ENCODE measurements at regions not wholly inside any gene's neighbourhood (a gene's known extent, or its start where the extent isn't known, plus 50 kb on each side); places are given as distances from the start of the nearest gene placed in this dataset.
"Not testable (repeated sequence)": the region's sequence is repeated elsewhere in the genome, so short reads cannot be mapped to it uniquely, and the experiment has no call there.

- DNase-seq (ENCODE audit: low read depth) (no peak), FAIRE-seq (no peak)
- Histone ChIP-seq H3K27me3 (ENCODE audit: control insufficient read depth, insufficient read depth, low read length) (no peaks in the 10 kb centered on the region), H3K36me3 (ENCODE audit: control insufficient read depth, insufficient read depth, low read length) (no peaks in the 10 kb centered on the region), H3K4me3 (ENCODE audit: low read depth, low read length) (no peak overlapping the region)
- no peak for TF ChIP-seq CTCF (IDR thresholded peaks at IDR 0.05; ENCODE audit: insufficient read depth, low read length, severe bottlenecking)
These were observed 79.0 kb upstream of the CDH7 start for GRCh38 chr18:65671621-65672415.

GRCh38 chr18:65670145-65670544 lies 80.7 kb upstream of the CDH7 start:
- not testable (repeated sequence) for FAIRE-seq; DNase-seq (ENCODE audit: low read depth); H3K27me3 ChIP-seq (ENCODE audit: control insufficient read depth, insufficient read depth, low read length); H3K4me3 ChIP-seq (ENCODE audit: low read depth, low read length); H3K36me3 ChIP-seq (ENCODE audit: control insufficient read depth, insufficient read depth, low read length)

- no peak for TF ChIP-seq CTCF (IDR thresholded peaks at IDR 0.05; ENCODE audit: insufficient read depth, low read length, severe bottlenecking)
These were observed 89.4 kb upstream of the CDH7 start for GRCh38 chr18:65661391-65661790.

GRCh38 chr18:65659912-65660311 lies 90.9 kb upstream of the CDH7 start:
- H3K4me3 ChIP-seq (ENCODE audit: low read depth, low read length): no peak overlapping the region
- DNase-seq (ENCODE audit: low read depth) (peak; percentile 94), FAIRE-seq (peak; percentile 43)
- no peak for TF ChIP-seq CTCF (IDR thresholded peaks at IDR 0.05; ENCODE audit: insufficient read depth, low read length, severe bottlenecking)
- H3K27me3 ChIP-seq (ENCODE audit: control insufficient read depth, insufficient read depth, low read length): no peaks in the 10 kb centered on the region
- H3K36me3 ChIP-seq (ENCODE audit: control insufficient read depth, insufficient read depth, low read length): no peaks in the 10 kb centered on the region

More at GRCh38 chr18:65661391-65661790, 89.4 kb upstream of the CDH7 start:
- FAIRE-seq (no peak), DNase-seq (ENCODE audit: low read depth) (no peak)
- H3K27me3 ChIP-seq (ENCODE audit: control insufficient read depth, insufficient read depth, low read length): no peaks in the 10 kb centered on the region
- no peak overlapping the region for H3K4me3 ChIP-seq (ENCODE audit: low read depth, low read length)
- no peaks in the 10 kb centered on the region for H3K36me3 ChIP-seq (ENCODE audit: control insufficient read depth, insufficient read depth, low read length)

- TF ChIP-seq CTCF (IDR thresholded peaks at IDR 0.05; ENCODE audit: insufficient read depth, low read length, severe bottlenecking): no peak
- Histone ChIP-seq H3K4me3 (ENCODE audit: low read depth, low read length) (no peak overlapping the region), H3K27me3 (ENCODE audit: control insufficient read depth, insufficient read depth, low read length) (no peaks in the 10 kb centered on the region), H3K36me3 (ENCODE audit: control insufficient read depth, insufficient read depth, low read length) (no peaks in the 10 kb centered on the region)
- DNase-seq (ENCODE audit: low read depth): peak; percentile 8
- no peak for FAIRE-seq
These were observed 91.5 kb upstream of the CDH7 start for GRCh38 chr18:65659312-65659711.

- no peak overlapping the region for H3K4me3 ChIP-seq (ENCODE audit: low read depth, low read length)
- DNase-seq (ENCODE audit: low read depth) (no peak), FAIRE-seq (no peak)
- H3K36me3 ChIP-seq (ENCODE audit: control insufficient read depth, insufficient read depth, low read length): no peaks in the 10 kb centered on the region
- H3K27me3 ChIP-seq (ENCODE audit: control insufficient read depth, insufficient read depth, low read length): no peaks in the 10 kb centered on the region
- TF ChIP-seq CTCF (IDR thresholded peaks at IDR 0.05; ENCODE audit: insufficient read depth, low read length, severe bottlenecking): no peak
These were observed 99.6 kb upstream of the CDH7 start for GRCh38 chr18:65651192-65651591.

Measured in bronchial epithelial cell (primary cell).